GM06990 (cell line): ENCODE measurements at regions not wholly inside any gene's neighbourhood (a gene's known extent, or its start where the extent isn't known, plus 50 kb on each side); places are given as distances from the start of the nearest gene placed in this dataset.

Experiments used
- DNase-seq: peaks from one replicate; pipeline ENCODE4 v3.0.0-alpha.2; 2011; ENCODE audit not compliant: insufficient read length; ENCODE audit errors: extremely low read depth
- H3K27me3 ChIP-seq: replicated peaks from 2 replicates; pipeline ENCODE4 v1.6.0; 2011; ENCODE audit warnings: low read length; ENCODE audit not compliant: control insufficient read depth, insufficient read depth
- H3K36me3 ChIP-seq: 2 replicates; pipeline ENCODE4 v1.5.1; 2011; ENCODE audit warnings: low read length; ENCODE audit not compliant: control insufficient read depth, insufficient read depth
- H3K4me3 ChIP-seq: replicated peaks from 2 replicates; pipeline ENCODE4 v1.5.1; 2011; ENCODE audit warnings: low read depth, mild to moderate bottlenecking, control low read depth, low read length
- TF ChIP-seq, protein P1 (sequence below): IDR thresholded peaks from 2 replicates; pipeline ENCODE4 v1.5.1; 2011; ENCODE audit warnings: low read length, control low read depth, mild to moderate bottlenecking, inconsistent platforms; ENCODE audit not compliant: insufficient read depth, poor library complexity, severe bottlenecking

DNA sequence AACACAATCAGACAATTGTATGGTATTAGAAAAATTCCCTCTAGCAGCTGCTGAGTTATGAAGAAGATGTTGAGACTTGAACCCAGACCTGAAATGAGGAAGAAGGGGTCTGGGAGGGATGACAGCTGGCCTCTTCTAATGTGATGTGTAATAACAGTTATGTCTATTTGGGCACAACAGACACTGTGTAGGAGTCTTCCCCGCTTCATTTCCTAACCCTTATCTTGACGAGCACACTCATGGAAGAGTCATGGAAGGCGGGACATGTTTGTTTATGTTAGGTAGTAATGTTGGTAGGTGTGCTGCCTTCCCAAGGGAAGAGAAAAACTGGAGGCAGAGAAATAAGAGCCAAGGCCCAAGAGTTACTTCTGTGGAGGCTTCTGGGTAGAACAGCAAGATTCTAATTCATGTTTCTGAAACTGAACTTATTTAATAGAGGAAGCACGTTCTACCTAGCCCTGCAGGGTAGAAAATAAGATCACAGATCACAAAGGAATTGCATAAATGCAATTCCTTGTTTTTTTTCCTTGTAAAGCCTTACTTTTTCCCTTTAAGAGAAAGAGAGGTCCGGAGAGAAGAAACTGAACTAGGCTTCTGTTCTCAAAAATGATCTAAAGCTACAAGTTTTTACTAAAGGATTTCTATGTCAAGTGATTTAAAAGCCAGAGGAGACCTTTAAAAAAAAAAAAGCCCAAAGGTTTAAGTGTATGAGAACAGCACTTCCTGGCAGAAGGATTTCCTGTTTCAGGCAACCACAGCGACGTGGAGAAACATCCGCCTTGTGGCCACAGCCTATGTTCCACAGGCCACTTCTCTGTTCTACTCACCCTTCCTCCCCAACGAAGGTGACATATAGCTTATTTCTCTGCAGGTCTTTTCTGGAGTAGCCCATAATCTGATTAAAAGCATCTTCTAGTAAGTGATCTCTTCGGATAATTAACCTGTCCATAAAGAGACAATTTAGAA is 68.5 kb upstream of the STK17B start:
- peak; percentile 74 for DNase-seq
- TF ChIP-seq, protein P1, sequence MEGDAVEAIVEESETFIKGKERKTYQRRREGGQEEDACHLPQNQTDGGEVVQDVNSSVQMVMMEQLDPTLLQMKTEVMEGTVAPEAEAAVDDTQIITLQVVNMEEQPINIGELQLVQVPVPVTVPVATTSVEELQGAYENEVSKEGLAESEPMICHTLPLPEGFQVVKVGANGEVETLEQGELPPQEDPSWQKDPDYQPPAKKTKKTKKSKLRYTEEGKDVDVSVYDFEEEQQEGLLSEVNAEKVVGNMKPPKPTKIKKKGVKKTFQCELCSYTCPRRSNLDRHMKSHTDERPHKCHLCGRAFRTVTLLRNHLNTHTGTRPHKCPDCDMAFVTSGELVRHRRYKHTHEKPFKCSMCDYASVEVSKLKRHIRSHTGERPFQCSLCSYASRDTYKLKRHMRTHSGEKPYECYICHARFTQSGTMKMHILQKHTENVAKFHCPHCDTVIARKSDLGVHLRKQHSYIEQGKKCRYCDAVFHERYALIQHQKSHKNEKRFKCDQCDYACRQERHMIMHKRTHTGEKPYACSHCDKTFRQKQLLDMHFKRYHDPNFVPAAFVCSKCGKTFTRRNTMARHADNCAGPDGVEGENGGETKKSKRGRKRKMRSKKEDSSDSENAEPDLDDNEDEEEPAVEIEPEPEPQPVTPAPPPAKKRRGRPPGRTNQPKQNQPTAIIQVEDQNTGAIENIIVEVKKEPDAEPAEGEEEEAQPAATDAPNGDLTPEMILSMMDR, result peak; percentile 14
- H3K36me3 ChIP-seq, result no peaks in the 10 kb centered on the region
- no peaks in the 10 kb centered on the region for H3K27me3 ChIP-seq
- no peak overlapping the region for H3K4me3 ChIP-seq

DNA sequence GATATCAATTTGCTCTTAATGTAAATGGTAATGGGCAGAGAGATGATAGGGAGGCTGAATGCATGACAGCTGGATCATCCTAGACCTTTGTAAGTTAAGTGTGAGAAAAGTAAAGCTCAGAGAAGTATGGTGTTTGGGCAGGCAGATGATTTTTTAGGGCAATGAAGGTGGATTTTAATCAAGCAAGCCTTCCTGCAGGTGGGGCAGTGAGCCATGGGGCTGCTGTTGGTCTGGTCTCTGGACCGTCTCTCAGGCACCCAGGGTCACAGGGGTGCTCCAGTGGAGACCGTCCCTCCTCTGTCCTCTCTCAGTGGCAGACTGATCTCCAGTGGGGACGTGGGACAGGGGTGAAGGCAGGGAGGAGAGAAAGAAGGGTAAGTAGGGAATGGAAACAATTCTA is 69.8 kb upstream of the STK17B start:
- TF ChIP-seq, protein P1, result peak; percentile 22
- peak; percentile 35 for DNase-seq
- Histone ChIP-seq H3K4me3 (no peak overlapping the region), H3K36me3 (no peaks in the 10 kb centered on the region), H3K27me3 (no peaks in the 10 kb centered on the region)

DNA sequence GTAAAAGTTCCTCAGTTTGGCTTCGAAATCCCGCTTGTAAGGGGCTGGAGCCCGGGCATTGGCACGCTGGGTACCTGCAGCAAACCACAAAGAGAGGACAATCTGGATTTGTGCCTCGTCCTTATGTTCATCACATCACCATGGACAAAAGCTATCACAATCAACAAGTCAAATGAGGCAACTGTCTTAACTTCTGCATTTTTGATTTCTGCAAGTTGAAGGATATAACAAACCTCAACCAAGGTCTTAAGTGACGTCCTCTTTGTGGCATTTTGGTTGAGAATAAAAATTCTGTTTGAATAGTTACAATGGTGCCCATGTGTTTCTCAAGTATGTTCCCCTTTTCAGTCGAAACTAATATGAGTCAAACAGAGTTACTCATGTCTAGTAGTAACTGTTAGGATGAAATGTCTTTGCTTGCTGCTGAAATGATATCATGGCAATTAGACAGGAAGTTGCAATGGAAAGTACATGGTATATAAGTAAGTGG is 70.8 kb upstream of the STK17B start:
- TF ChIP-seq, protein P1, result no peak
- no peak overlapping the region for H3K4me3 ChIP-seq
- H3K27me3 ChIP-seq, result no peaks in the 10 kb centered on the region
- DNase-seq, result peak; percentile 81
- no peaks in the 10 kb centered on the region for H3K36me3 ChIP-seq

DNA sequence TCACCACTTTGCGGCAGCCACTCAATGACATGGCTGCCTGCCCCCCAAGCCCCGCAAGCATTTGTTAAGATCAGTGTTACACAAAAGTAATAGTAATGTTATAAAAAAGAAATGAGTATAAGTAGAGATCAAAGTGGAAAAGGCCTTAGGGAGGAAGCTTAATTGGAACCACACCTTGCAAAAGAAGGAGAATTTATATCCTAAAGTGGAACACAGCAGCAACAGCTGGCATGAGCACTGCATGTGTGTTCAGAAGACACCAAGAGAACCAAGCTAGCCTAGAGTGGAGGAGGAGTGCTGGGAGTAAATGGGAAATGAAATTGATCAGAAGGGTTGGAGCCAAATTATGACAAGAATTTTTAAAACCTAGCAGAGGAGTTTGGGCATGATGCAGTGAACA is 73.1 kb upstream of the STK17B start:
- H3K4me3 ChIP-seq, result no peak overlapping the region
- TF ChIP-seq, protein P1, result no peak

DNA sequence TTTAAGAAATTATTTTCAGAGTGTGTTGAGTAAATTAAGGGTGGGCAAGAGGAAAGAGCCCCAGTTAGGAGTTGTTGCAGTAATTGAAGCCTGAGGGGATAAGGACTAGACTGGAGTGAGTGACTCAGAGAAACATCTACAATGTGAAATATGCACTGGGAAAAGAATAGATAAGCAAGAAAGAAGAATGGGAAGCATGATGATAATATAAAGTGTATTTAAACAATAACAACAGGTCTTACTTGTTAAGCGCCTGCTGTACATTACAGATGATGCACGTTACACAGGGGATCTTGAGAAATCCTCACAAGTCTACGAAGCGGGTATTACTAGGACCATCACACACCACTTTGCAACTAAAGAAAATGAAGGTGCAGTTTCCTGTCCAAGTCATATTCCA is 73.6 kb upstream of the STK17B start:
- TF ChIP-seq, protein P1, result no peak
- H3K27me3 ChIP-seq, result no peaks in the 10 kb centered on the region
- H3K4me3 ChIP-seq, result no peak overlapping the region
- peaks cover 2% of the 10 kb centered on the region for H3K36me3 ChIP-seq
- no peak for DNase-seq

More for the DNA sequence above, 73.1 kb upstream of the STK17B start:
- Histone ChIP-seq H3K36me3 (peaks cover 2% of the 10 kb centered on the region), H3K27me3 (no peaks in the 10 kb centered on the region)
- DNase-seq, result no peak
